AG04450 (cell line): ENCODE measurements at regions not wholly inside any gene's neighbourhood (a gene's known extent, or its start where the extent isn't known, plus 50 kb on each side); places are given as distances from the start of the nearest gene placed in this dataset.

Source experiments
- CTCF ChIA-PET: fragments of 300-600, 350-600 bp; formaldehyde crosslinking; extraction: SDS; loops from one replicate; lab custom pipeline; 2022; ENCODE audit warnings: antibody characterized with exemption, inconsistent platforms; lab: Charles Lee
- POLR2A ChIA-PET: fragments of 350-600 bp; formaldehyde crosslinking; extraction: SDS; loops from one replicate; lab custom pipeline; 2021; ENCODE audit warnings: antibody characterized with exemption, inconsistent platforms; lab: Yijun Ruan, JAX
- DNase-seq: peaks from one replicate; pipeline ENCODE4 v3.0.0-alpha.2; 2011; ENCODE audit warnings: low read depth, low spot score
- H3K27ac ChIP-seq: one replicate; pipeline ENCODE4 v1.5.1; 2012; ENCODE audit warnings: low read depth, low read length, control low read depth
- H3K27me3 ChIP-seq: one replicate; pipeline ENCODE4 v1.6.0; 2012; ENCODE audit warnings: low read length; ENCODE audit not compliant: control insufficient read depth, insufficient read depth
- H3K4me3 ChIP-seq: 2 replicates; pipeline ENCODE4 v1.5.1; 2011; ENCODE audit warnings: mild to moderate bottlenecking, low read depth, low read length, control low read depth
- H3K9me3 ChIP-seq: 2 replicates; pipeline ENCODE4 v1.5.1; 2012; ENCODE audit warnings: low read length; ENCODE audit not compliant: control insufficient read depth, insufficient read depth
- TF ChIP-seq, protein P1 (sequence below): IDR thresholded peaks from 2 replicates; pipeline ENCODE4 v1.5.1; 2011; ENCODE audit warnings: low read depth, low read length, control low read depth, inconsistent platforms

DNA sequence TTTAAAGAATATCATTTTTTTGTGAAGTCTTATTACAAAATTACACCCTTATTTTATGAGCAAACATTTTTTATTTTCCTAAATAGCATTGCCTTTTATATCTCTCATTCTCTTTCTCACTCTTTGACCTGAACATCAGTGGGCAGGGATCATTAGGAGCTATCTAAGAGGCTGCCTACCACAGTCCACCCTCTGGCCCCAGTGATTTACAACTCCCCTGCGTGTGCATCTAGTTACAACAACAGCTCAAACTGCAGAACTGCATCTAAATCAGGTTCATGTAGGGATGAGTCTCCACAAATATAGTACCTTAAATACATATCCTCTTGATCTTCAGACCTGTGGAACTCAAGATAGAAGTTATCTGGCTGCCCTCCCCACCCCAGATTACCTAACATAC is 172.4 kb upstream of the CXCR4 start:
- Histone ChIP-seq H3K9me3 (no peaks in the 10 kb centered on the region), H3K27ac (no peak overlapping the region), H3K4me3 (no peak overlapping the region), H3K27me3 (no peaks in the 10 kb centered on the region)
- DNase-seq, result no peak
- POLR2A ChIA-PET, result no interaction called here
- TF ChIP-seq, protein P1, sequence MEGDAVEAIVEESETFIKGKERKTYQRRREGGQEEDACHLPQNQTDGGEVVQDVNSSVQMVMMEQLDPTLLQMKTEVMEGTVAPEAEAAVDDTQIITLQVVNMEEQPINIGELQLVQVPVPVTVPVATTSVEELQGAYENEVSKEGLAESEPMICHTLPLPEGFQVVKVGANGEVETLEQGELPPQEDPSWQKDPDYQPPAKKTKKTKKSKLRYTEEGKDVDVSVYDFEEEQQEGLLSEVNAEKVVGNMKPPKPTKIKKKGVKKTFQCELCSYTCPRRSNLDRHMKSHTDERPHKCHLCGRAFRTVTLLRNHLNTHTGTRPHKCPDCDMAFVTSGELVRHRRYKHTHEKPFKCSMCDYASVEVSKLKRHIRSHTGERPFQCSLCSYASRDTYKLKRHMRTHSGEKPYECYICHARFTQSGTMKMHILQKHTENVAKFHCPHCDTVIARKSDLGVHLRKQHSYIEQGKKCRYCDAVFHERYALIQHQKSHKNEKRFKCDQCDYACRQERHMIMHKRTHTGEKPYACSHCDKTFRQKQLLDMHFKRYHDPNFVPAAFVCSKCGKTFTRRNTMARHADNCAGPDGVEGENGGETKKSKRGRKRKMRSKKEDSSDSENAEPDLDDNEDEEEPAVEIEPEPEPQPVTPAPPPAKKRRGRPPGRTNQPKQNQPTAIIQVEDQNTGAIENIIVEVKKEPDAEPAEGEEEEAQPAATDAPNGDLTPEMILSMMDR, result no peak
- CTCF ChIA-PET, result no interaction called here

DNA sequence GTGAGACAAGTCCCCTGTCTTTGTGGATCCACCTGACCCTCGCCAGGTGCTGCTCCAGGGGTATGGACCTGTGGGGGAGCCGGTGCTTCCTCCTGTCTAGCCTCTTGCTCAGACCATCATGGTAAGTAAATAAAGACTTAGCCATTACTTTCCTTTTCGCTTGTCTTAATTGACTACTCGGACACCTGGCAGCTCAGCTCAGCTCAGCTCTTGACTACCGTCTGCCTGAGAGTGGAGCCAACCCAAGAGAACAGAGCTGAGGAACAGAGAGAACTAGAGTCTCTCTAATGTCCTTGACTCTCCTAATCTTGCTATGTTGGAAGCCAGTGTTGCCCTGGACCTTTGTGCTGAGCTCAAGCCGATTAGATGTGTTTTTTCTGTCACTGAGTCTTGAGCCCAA is 170.3 kb upstream of the CXCR4 start:
- CTCF ChIA-PET, result no interaction called here

DNA sequence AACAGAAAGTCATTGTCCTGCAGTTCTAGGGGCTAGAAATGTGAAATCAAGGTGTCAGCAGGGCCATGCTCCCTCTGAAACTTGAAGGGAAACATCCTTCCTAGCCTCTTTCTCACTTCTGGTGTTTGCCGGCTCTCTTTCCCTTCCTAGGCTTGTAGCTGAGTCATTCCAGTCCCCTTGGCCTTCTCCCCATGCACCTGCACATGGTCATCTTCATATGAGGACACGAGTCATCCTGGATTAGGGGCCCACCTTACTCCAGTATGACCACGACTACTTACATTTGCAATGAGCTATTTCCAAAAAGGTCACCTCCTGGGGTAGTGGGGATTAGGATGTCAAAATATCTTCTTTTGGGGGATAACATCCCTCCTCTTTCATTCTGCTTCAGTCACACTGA is 168.5 kb upstream of the CXCR4 start:
- no peaks in the 10 kb centered on the region for H3K27me3 ChIP-seq
- no peaks in the 10 kb centered on the region for H3K9me3 ChIP-seq
- ChIA-PET CTCF (no interaction called here), POLR2A (no interaction called here)
- no peak overlapping the region for H3K4me3 ChIP-seq
- TF ChIP-seq, protein P1, result no peak
- DNase-seq, result no peak
- H3K27ac ChIP-seq, result no peak overlapping the region

More for the DNA sequence above, 170.3 kb upstream of the CXCR4 start:
- Histone ChIP-seq H3K4me3 (no peak overlapping the region), H3K9me3 (no peaks in the 10 kb centered on the region), H3K27me3 (no peaks in the 10 kb centered on the region), H3K27ac (no peak overlapping the region)
- DNase-seq, result no peak
- TF ChIP-seq, protein P1, result no peak
- POLR2A ChIA-PET, result no interaction called here

DNA sequence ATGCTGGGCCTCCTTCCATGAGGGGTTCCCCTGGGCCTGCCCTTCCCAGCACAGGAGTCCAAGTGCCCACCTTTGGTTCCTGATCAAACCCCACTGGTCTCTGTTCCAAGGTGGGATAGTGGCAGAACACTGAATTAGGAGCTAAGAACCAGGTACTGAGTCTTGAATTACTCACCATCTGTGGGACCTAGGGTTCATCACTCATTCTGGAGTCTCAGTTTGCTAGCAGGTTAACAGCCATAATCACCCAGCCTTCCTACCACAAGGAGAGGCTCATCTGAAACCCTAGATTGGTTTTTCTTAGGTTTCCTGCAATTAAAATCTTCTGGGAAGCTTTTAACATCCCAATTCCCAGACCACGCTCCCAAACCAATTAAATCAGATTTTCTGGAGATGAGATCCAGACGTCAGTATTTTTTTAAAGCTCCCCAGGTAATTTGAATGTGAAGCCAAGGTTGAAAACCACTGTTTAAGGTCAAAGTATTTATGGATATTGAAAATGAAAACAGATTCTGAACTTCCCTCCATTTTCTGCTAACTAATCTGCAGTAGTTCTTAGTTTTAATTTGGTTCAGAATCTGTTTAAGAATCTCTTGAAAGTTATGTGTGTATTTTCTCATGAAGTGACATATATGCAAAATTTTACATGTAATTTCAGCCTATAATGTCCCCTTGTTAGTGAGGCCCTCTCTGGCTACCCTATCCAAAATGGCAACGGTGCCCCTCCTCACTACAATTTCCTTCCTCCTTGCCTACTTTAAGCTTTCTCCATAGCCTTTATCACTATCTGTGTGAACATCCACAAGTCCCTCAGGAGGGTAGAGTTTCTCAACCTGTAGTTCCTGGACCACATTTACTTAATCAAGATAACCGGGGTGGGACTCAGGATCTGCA is 166.5 kb upstream of the CXCR4 start:
- POLR2A ChIA-PET, result no interaction called here
- Histone ChIP-seq H3K9me3 (no peaks in the 10 kb centered on the region), H3K27me3 (no peaks in the 10 kb centered on the region), H3K4me3 (no peak overlapping the region), H3K27ac (no peak overlapping the region)
- no peak for DNase-seq
- CTCF ChIA-PET, result no interaction called here
- TF ChIP-seq, protein P1, result no peak

DNA sequence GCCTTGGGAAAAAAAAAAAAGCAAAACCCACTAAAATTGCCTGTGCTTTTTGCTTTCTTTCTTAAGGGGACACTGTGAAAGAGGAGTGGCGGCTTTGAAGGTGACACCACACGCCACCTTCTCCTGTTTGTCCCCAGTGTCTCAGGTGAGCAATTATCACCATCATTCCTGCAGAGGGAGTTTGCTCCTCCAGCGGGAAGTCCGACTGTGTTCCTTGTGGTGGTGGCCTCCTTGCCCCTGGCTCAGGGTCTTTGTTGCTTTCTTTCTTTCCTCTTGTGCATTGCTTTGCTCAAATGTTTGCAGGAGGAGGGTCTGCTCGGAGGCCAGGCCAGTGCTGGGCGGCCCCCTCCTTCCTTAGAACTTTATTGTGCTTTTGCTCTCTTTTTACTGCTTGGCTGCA is 164.3 kb upstream of the CXCR4 start:
- POLR2A ChIA-PET, result no interaction called here
- H3K9me3 ChIP-seq, result no peaks in the 10 kb centered on the region
- H3K27me3 ChIP-seq, result no peaks in the 10 kb centered on the region
- no peak for DNase-seq
- CTCF ChIA-PET, result no interaction called here
- H3K27ac ChIP-seq, result no peak overlapping the region
- TF ChIP-seq, protein P1, result no peak
- no peak overlapping the region for H3K4me3 ChIP-seq
